HL-60 (cell line): ENCODE measurements at regions not wholly inside any gene's neighbourhood (a gene's known extent, or its start where the extent isn't known, plus 50 kb on each side); places are given as distances from the start of the nearest gene placed in this dataset.

Experiments used
- CTCF ChIP-seq: IDR thresholded peaks from one replicate; pipeline ENCODE4 v1.5.1; 2011; ENCODE audit warnings: low read length, control low read depth, inconsistent platforms; ENCODE audit not compliant: insufficient read depth
- GABPA ChIP-seq: IDR thresholded peaks from 2 replicates; pipeline ENCODE4 v1.6.1; 2012; ENCODE audit warnings: low read depth
- POLR2AphosphoS5 ChIP-seq: IDR thresholded peaks from 2 replicates; pipeline ENCODE4 v1.6.1; 2012; ENCODE audit warnings: low read depth
- REST ChIP-seq: IDR thresholded peaks from 2 replicates; pipeline ENCODE4 v1.6.1; 2012; ENCODE audit warnings: low read depth; ENCODE audit not compliant: insufficient replicate concordance
- SPI1 ChIP-seq: IDR thresholded peaks from 2 replicates; pipeline ENCODE4 v1.6.1; 2012; ENCODE audit warnings: low read depth, mild to moderate bottlenecking, borderline replicate concordance

- no peak for TF ChIP-seq CTCF
- TF ChIP-seq REST: no peak
- no peak for TF ChIP-seq POLR2AphosphoS5
- TF ChIP-seq GABPA: no peak
- no peak for TF ChIP-seq SPI1
Measured at GRCh38 chr1:70573317-70573843, 162.3 kb downstream of the CTH start.
